ENCODE measurements at regions not wholly inside any gene's neighbourhood (a gene's known extent, or its start where the extent isn't known, plus 50 kb on each side); places are given as distances from the start of the nearest gene placed in this dataset.

DNA sequence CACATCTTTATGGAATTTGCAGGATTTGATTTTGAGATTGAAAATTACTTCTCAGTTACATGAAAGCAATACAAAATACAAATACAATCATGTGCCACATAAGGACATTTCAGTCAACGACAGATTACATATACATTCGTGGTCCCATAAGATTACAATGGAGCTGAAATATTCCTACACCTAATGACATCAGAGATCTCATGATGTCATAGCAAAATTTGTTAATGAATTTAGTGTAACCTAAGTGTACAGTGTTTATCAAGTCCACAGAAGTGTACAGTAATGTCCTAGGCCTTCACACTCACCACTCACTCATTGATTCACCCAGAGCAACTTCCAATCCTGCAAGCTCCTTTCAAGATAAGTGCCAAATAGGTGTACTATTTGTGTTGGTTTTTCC, 126.5 kb downstream of the GPAM start:
- no peak overlapping the region for H2BK12ac ChIP-seq (ENCODE audit: low read depth, low read length)
- H4K5ac ChIP-seq (ENCODE audit: insufficient read length, low read depth, low read length), result no peak overlapping the region
- no peak overlapping the region for H2AK5ac ChIP-seq (ENCODE audit: low read depth, low read length)
- no peak overlapping the region for H3K4me2 ChIP-seq (ENCODE audit: insufficient read depth in 1 of 2, low read depth in 2 of 2, low read length in 2 of 2)
- H3K27ac ChIP-seq (ENCODE audit: low read depth, low read length), result no peak overlapping the region
- no peaks in the 10 kb centered on the region for H3K79me1 ChIP-seq (ENCODE audit: low read depth, low read length)
- TF ChIP-seq TCF12 (IDR thresholded peaks at IDR 0.05; ENCODE audit: low read depth, low read length) (no peak), PHF8 (conservative IDR thresholded peaks at IDR 0.05; ENCODE audit: low read depth, low read length) (no peak), RBBP5 (IDR thresholded peaks at IDR 0.05; ENCODE audit: borderline replicate concordance, low read depth, low read length) (no peak), HDAC2 (IDR thresholded peaks at IDR 0.05; ENCODE audit: borderline replicate concordance in 1 of 2, low read depth in 2 of 2, low read length in 2 of 2) (no peak), NANOG (IDR thresholded peaks at IDR 0.05; ENCODE audit: insufficient read depth, low read depth, low read length, poor library complexity, severe bottlenecking) (no peak), SIX5 (IDR thresholded peaks at IDR 0.05; ENCODE audit: low read depth, low read length) (no peak), EZH2 (IDR thresholded peaks at IDR 0.05; ENCODE audit: low read depth, low read length, severe bottlenecking) (no peak), SUZ12 (IDR thresholded peaks at IDR 0.05; ENCODE audit: low read length) (no peak), GABPA (IDR thresholded peaks at IDR 0.05; ENCODE audit: borderline replicate concordance, insufficient read depth, low read length) (no peak), POLR2A (IDR thresholded peaks at IDR 0.05; ENCODE audit: control extremely low read depth in 1 of 2, low read depth in 2 of 2, low read length in 2 of 2) (no peak), EGR1 (IDR thresholded peaks at IDR 0.05; ENCODE audit: borderline replicate concordance, low read depth, low read length) (no peak), FOSL1 (IDR thresholded peaks at IDR 0.05; ENCODE audit: insufficient read depth, low read depth, low read length) (no peak), ASH2L (IDR thresholded peaks at IDR 0.05; ENCODE audit: low read length) (no peak)
- H3K4ac ChIP-seq (replicated peaks; ENCODE audit: insufficient read length, low read depth, low read length), result no peak overlapping the region
- no peak overlapping the region for H3K4me3 ChIP-seq (ENCODE audit: extremely low read depth in 1 of 4, insufficient read depth in 2 of 4, low read depth in 3 of 4, low read length in 4 of 4)
- no peak overlapping the region for H3K9ac ChIP-seq (replicated peaks in 1 of 4; ENCODE audit: extremely low read depth in 1 of 4, low read depth in 3 of 4, low read length in 3 of 4)
- H3K36me3 ChIP-seq (ENCODE audit: control insufficient read depth in 2 of 4, insufficient read depth in 4 of 4, low read length in 3 of 4), result no peaks in the 10 kb centered on the region
- no peaks in the 10 kb centered on the region for H3K9me3 ChIP-seq (ENCODE audit: insufficient read depth in 2 of 2, low read depth in 1 of 2, low read length in 1 of 2)
- H3K23me2 ChIP-seq (ENCODE audit: low read depth, low read length), result no peaks in the 10 kb centered on the region
- no peak overlapping the region for H3K23ac ChIP-seq (ENCODE audit: insufficient read length)
- no peaks in the 10 kb centered on the region for H3K79me2 ChIP-seq (ENCODE audit: control insufficient read depth in 1 of 2, insufficient read depth in 2 of 2, low read length in 2 of 2)
- H4K91ac ChIP-seq (replicated peaks; ENCODE audit: insufficient read length, low read length), result no peak overlapping the region
- FAIRE-seq, result no peak
- ChIA-PET POLR2A (ENCODE audit: partially characterized antibody) (no interaction called here), CTCF (ENCODE audit: partially characterized antibody) (no interaction called here)
- no peaks in the 10 kb centered on the region for H4K20me1 ChIP-seq (replicated peaks in 1 of 2; ENCODE audit: control insufficient read depth in 1 of 2, insufficient read depth in 2 of 2, low read length in 2 of 2)
- WGBS, 2 experiments (ENCODE audit: extremely low coverage in 1 of 2, insufficient coverage in 1 of 2, insufficient read length in 1 of 2, insufficient replicate concordance in 2 of 2, low coverage in 1 of 2, low lambda C conversion rate in 2 of 2, missing lambda C conversion rate in 1 of 2), result 95% methylated on average over 2 of the region's 2 CpGs; no CpG with 5 or more reads in 1 of the 2 experiments
- no peak for DNase-seq (ENCODE audit: low read depth in 1 of 2, low spot score in 2 of 2)
- no peak overlapping the region for H3K18ac ChIP-seq (ENCODE audit: extremely low read depth, low read length)
- H3K56ac ChIP-seq (replicated peaks; ENCODE audit: insufficient read length, low read depth, low read length), result no peak overlapping the region
- H4K8ac ChIP-seq (ENCODE audit: extremely low read depth, insufficient read depth, low read length), result no peak overlapping the region
- no peak overlapping the region for H3K14ac ChIP-seq (ENCODE audit: insufficient read length)
- no peak overlapping the region for H2BK120ac ChIP-seq (replicated peaks; ENCODE audit: low read depth, low read length)
- H3K27me3 ChIP-seq (replicated peaks in 1 of 4; ENCODE audit: control insufficient read depth in 3 of 4, extremely low read depth in 1 of 4, insufficient read depth in 3 of 4, low read length in 3 of 4), result no peaks in the 10 kb centered on the region
- no peak overlapping the region for H2BK15ac ChIP-seq (ENCODE audit: low read length)
- no peaks in the 10 kb centered on the region for H3K4me1 ChIP-seq (replicated peaks in 1 of 4; ENCODE audit: control insufficient read depth in 3 of 4, insufficient read depth in 4 of 4, low read length in 3 of 4)
- H2AFZ ChIP-seq (ENCODE audit: low read length), result no peak overlapping the region
- H2BK5ac ChIP-seq (ENCODE audit: low read depth, low read length), result no peak overlapping the region
- H2BK20ac ChIP-seq (ENCODE audit: low read length), result no peak overlapping the region

Measured in H1 (cell line).